ENCODE measurements at regions not wholly inside any gene's neighbourhood (a gene's known extent, or its start where the extent isn't known, plus 50 kb on each side); places are given as distances from the start of the nearest gene placed in this dataset.

- Histone ChIP-seq H3K27me3 (ENCODE audit: control insufficient read depth in 3 of 3, insufficient read depth in 3 of 3, low read length in 2 of 3) (no peaks in the 10 kb centered on the region), H3K27ac (ENCODE audit: low read depth in 1 of 2, low read length in 1 of 2) (no peak overlapping the region), H3K9ac (ENCODE audit: insufficient read depth in 1 of 2, low read length in 2 of 2) (no peak overlapping the region), H3K4me1 (ENCODE audit: control insufficient read depth in 5 of 5, insufficient read depth in 5 of 5, low read length in 5 of 5) (no peaks in the 10 kb centered on the region), H3K9me3 (ENCODE audit: control insufficient read depth in 4 of 4, insufficient read depth in 3 of 4, low read length in 3 of 4) (no peaks in the 10 kb centered on the region), H3K36me3 (ENCODE audit: control insufficient read depth in 4 of 4, insufficient read depth in 4 of 4, low read length in 4 of 4) (no peaks in the 10 kb centered on the region), H3K4me3 (no peak overlapping the region)
- no peak for ATAC-seq (ENCODE audit: insufficient read depth, low FRiP score)
- TF ChIP-seq CTCF (IDR thresholded peaks at IDR 0.05; ENCODE audit: control extremely low read depth, extremely low read depth): no peak
- DNase-seq: peak in 2 of 3 donors; percentile 25 to 43
- 56 to 64% methylated on average over 3 of the region's 3 CpGs for WGBS, 2 donors
Measured at GRCh38 chr3:68059628-68060152, 405.3 kb upstream of the SUCLG2 start.

- TF ChIP-seq CTCF (IDR thresholded peaks at IDR 0.05; ENCODE audit: control extremely low read depth, extremely low read depth): no peak
- ATAC-seq (ENCODE audit: insufficient read depth, low FRiP score) (peak; percentile 5), DNase-seq (no peak)
- WGBS, 2 donors: 44 to 48% methylated on average over 2 of the region's 2 CpGs
- H3K27me3 ChIP-seq (ENCODE audit: control insufficient read depth in 3 of 3, insufficient read depth in 3 of 3, low read length in 2 of 3): no peaks in the 10 kb centered on the region
- H3K4me1 ChIP-seq (ENCODE audit: control insufficient read depth in 5 of 5, insufficient read depth in 5 of 5, low read length in 5 of 5): no peaks in the 10 kb centered on the region
- no peaks in the 10 kb centered on the region for H3K36me3 ChIP-seq (ENCODE audit: control insufficient read depth in 4 of 4, insufficient read depth in 4 of 4, low read length in 4 of 4)
- H3K4me3 ChIP-seq: no peak overlapping the region
- H3K9me3 ChIP-seq (ENCODE audit: control insufficient read depth in 4 of 4, insufficient read depth in 3 of 4, low read length in 3 of 4): no peaks in the 10 kb centered on the region
- H3K27ac ChIP-seq (ENCODE audit: low read depth in 1 of 2, low read length in 1 of 2): no peak overlapping the region
- no peak overlapping the region for H3K9ac ChIP-seq (ENCODE audit: insufficient read depth in 1 of 2, low read length in 2 of 2)
Measured at GRCh38 chr3:68057637-68058320, 403.4 kb upstream of the SUCLG2 start.

GRCh38 chr3:68056556-68056955 is 402.1 kb upstream of the SUCLG2 start:
- H3K9ac ChIP-seq (ENCODE audit: insufficient read depth in 1 of 2, low read length in 2 of 2): no peak overlapping the region
- DNase-seq (no peak), ATAC-seq (ENCODE audit: insufficient read depth, low FRiP score) (no peak)
- no peak overlapping the region for H3K27ac ChIP-seq (ENCODE audit: low read depth in 1 of 2, low read length in 1 of 2)
- TF ChIP-seq CTCF (IDR thresholded peaks at IDR 0.05; ENCODE audit: control extremely low read depth, extremely low read depth): no peak
- 53 to 63% methylated on average over 2 of the region's 2 CpGs for WGBS, 2 donors
- H3K4me1 ChIP-seq (ENCODE audit: control insufficient read depth in 5 of 5, insufficient read depth in 5 of 5, low read length in 5 of 5): no peaks in the 10 kb centered on the region
- H3K9me3 ChIP-seq (ENCODE audit: control insufficient read depth in 4 of 4, insufficient read depth in 3 of 4, low read length in 3 of 4): no peaks in the 10 kb centered on the region
- H3K36me3 ChIP-seq (ENCODE audit: control insufficient read depth in 4 of 4, insufficient read depth in 4 of 4, low read length in 4 of 4): no peaks in the 10 kb centered on the region
- no peak overlapping the region for H3K4me3 ChIP-seq
- H3K27me3 ChIP-seq (ENCODE audit: control insufficient read depth in 3 of 3, insufficient read depth in 3 of 3, low read length in 2 of 3): no peaks in the 10 kb centered on the region
